ENCODE measurements at regions not wholly inside any gene's neighbourhood (a gene's known extent, or its start where the extent isn't known, plus 50 kb on each side); places are given as distances from the start of the nearest gene placed in this dataset.

- ChIA-PET CTCF (interaction anchor here (2.7 kb wide), 1 partner anchor 9 kb away, joined by 11 read pairs; no protein-coding TSS in a partner anchor), POLR2A (no interaction called here), RAD21 (ENCODE audit: low non-redundant PET in 1 of 2, low total read pairs in 2 of 2, uncharacterized antibody in 2 of 2, unreplicated experiment in 2 of 2) (no interaction called here)
- no peaks in the 10 kb centered on the region for H3K27me3 ChIP-seq (ENCODE audit: insufficient read depth, low read length)
- TF ChIP-seq MAX (IDR thresholded peaks at IDR 0.05) (no peak), CBX3 (IDR thresholded peaks at IDR 0.05; ENCODE audit: low read depth) (no peak), ZNF274 (IDR thresholded peaks at IDR 0.05; ENCODE audit: low read depth, low read length) (no peak), YY1 (IDR thresholded peaks at IDR 0.05; ENCODE audit: extremely low read depth, insufficient replicate concordance, low read depth, low read length) (no peak)
- H2AFZ ChIP-seq (ENCODE audit: low read depth, low read length, poor library complexity, severe bottlenecking): no peak overlapping the region
- no peaks in the 10 kb centered on the region for H4K20me1 ChIP-seq (ENCODE audit: insufficient read depth)
- ATAC-seq: no peak
- no peak overlapping the region for H3K4me3 ChIP-seq (replicated peaks in 1 of 2; ENCODE audit: low read depth in 1 of 2, low read length in 2 of 2)
- BruUV-seq (replicated peaks): no TSS peak
- H3K4me1 ChIP-seq (ENCODE audit: control insufficient read depth in 1 of 2, insufficient read depth in 2 of 2, low read length in 2 of 2): no peaks in the 10 kb centered on the region
- no peak overlapping the region for H3K27ac ChIP-seq (ENCODE audit: low read depth, low read length)
- no peaks in the 10 kb centered on the region for H3K9me3 ChIP-seq (ENCODE audit: control insufficient read depth in 1 of 2, insufficient read depth in 1 of 2, low read depth in 1 of 2, low read length in 2 of 2)
- intact Hi-C loops (cut with micrococcal nuclease): no loop called here
- no peak overlapping the region for H3K9ac ChIP-seq (ENCODE audit: low read length)
- H3K4me2 ChIP-seq (ENCODE audit: low read length): no peak overlapping the region
- no peaks in the 10 kb centered on the region for H3K36me3 ChIP-seq (ENCODE audit: control insufficient read depth in 1 of 2, insufficient read depth in 2 of 2, low read length in 2 of 2)
- H3K79me2 ChIP-seq (ENCODE audit: insufficient read depth, low read length): no peaks in the 10 kb centered on the region
- DNase-seq (ENCODE audit: low read depth, low spot score): no peak
- no peaks in the 10 kb centered on the region for H3K9me2 ChIP-seq (ENCODE audit: insufficient read depth)
These were observed 154.8 kb upstream of the ZNF236 start for GRCh38 chr18:76667603-76668002.

GRCh38 chr18:76662626-76663025, 159.7 kb upstream of the ZNF236 start:
- no peaks in the 10 kb centered on the region for H3K9me2 ChIP-seq (ENCODE audit: insufficient read depth)
- TF ChIP-seq CTCF (IDR thresholded peaks at IDR 0.05 in 2 of 3, conservative IDR thresholded peaks at IDR 0.05 in 1 of 3; ENCODE audit: borderline replicate concordance in 1 of 3, insufficient read depth in 1 of 3, low read depth in 2 of 3, low read length in 2 of 3): no peak
- TF ChIP-seq FOSL1 (IDR thresholded peaks at IDR 0.05; ENCODE audit: low read depth): no peak
- no peak for TF ChIP-seq ELF1 (IDR thresholded peaks at IDR 0.05; ENCODE audit: borderline replicate concordance, low read depth)
- no peak for TF ChIP-seq CBX3 (IDR thresholded peaks at IDR 0.05; ENCODE audit: low read depth)
- no peak for TF ChIP-seq RAD21 (IDR thresholded peaks at IDR 0.05; ENCODE audit: low read depth)
- TF ChIP-seq EZH2phosphoT487 (IDR thresholded peaks at IDR 0.05; ENCODE audit: borderline replicate concordance): no peak
- TF ChIP-seq REST (IDR thresholded peaks at IDR 0.05; ENCODE audit: low read depth): no peak
- TF ChIP-seq MAX (IDR thresholded peaks at IDR 0.05): no peak
- no peaks in the 10 kb centered on the region for H3K79me2 ChIP-seq (ENCODE audit: insufficient read depth, low read length)
- H3K4me2 ChIP-seq (ENCODE audit: low read length): no peak overlapping the region
- ATAC-seq (no peak), DNase-seq (ENCODE audit: low read depth, low spot score) (no peak)
- no TSS peak for BruUV-seq (replicated peaks)
- H3K4me3 ChIP-seq (replicated peaks in 1 of 2; ENCODE audit: low read depth in 1 of 2, low read length in 2 of 2): no peak overlapping the region
- H3K27me3 ChIP-seq (ENCODE audit: insufficient read depth, low read length): peaks cover 9% of the 10 kb centered on the region
- CTCF ChIA-PET: no interaction called here
- no peaks in the 10 kb centered on the region for H3K9me3 ChIP-seq (ENCODE audit: control insufficient read depth in 1 of 2, insufficient read depth in 1 of 2, low read depth in 1 of 2, low read length in 2 of 2)
- H4K20me1 ChIP-seq (ENCODE audit: insufficient read depth): no peaks in the 10 kb centered on the region
- no peaks in the 10 kb centered on the region for H3K4me1 ChIP-seq (ENCODE audit: control insufficient read depth in 1 of 2, insufficient read depth in 2 of 2, low read length in 2 of 2)
- H3K27ac ChIP-seq (ENCODE audit: low read depth, low read length): no peak overlapping the region
- POLR2A ChIA-PET: no interaction called here
- no peaks in the 10 kb centered on the region for H3K36me3 ChIP-seq (ENCODE audit: control insufficient read depth in 1 of 2, insufficient read depth in 2 of 2, low read length in 2 of 2)
- RAD21 ChIA-PET (ENCODE audit: low non-redundant PET in 1 of 2, low total read pairs in 2 of 2, uncharacterized antibody in 2 of 2, unreplicated experiment in 2 of 2): no interaction called here
- intact Hi-C loops (cut with micrococcal nuclease): no loop called here
- no peak overlapping the region for H3K9ac ChIP-seq (ENCODE audit: low read length)
- no peak overlapping the region for H2AFZ ChIP-seq (ENCODE audit: low read depth, low read length, poor library complexity, severe bottlenecking)

Measured in HCT116 (cell line).